Caco-2 (cell line): ENCODE measurements at regions not wholly inside any gene's neighbourhood (a gene's known extent, or its start where the extent isn't known, plus 50 kb on each side); places are given as distances from the start of the nearest gene placed in this dataset.

Experiments
- BruUV-seq: library from RNA; stranded (reverse); fragments of 400-500 nt; replicated peaks from 2 replicates; lab custom pipeline; 2021; lab: Mats Ljungman, UMichigan
- CTCF ChIA-PET: fragments of 300-600 bp; sonication (Branson Sonifier 250); formaldehyde crosslinking; loops from one replicate; lab custom pipeline; 2022; ENCODE audit warnings: antibody characterized with exemption; lab: Charles Lee
- POLR2A ChIA-PET: fragments of 300-600 bp; sonication (Branson Sonifier 250); formaldehyde crosslinking; loops from one replicate; lab custom pipeline; 2022; ENCODE audit warnings: antibody characterized with exemption; lab: Charles Lee
- DNase-seq, 2 experiments: peaks; one replicate each; pipeline versions ENCODE4 v3.0.0 to v3.0.0-alpha.2; 2020 to 2022
- H3K27me3 ChIP-seq: replicated peaks from 2 replicates; pipeline ENCODE4 v1.6.0; 2011; ENCODE audit warnings: low read length; ENCODE audit not compliant: control insufficient read depth, insufficient read depth
- H3K36me3 ChIP-seq: 2 replicates; pipeline ENCODE4 v1.5.1; 2011; ENCODE audit warnings: low read length; ENCODE audit not compliant: control insufficient read depth, insufficient read depth
- H3K4me1 ChIP-seq: fragments of 250-450 bp; sonication (Bioruptor Pico); 2 replicates; pipeline ENCODE4 v1.5.1; 2020; ENCODE audit warnings: mild to moderate bottlenecking
- H3K4me3 ChIP-seq: 2 replicates; pipeline ENCODE4 v1.5.1; 2011; ENCODE audit warnings: low read depth, mild to moderate bottlenecking, control low read depth, low read length
- H3K9me3 ChIP-seq: fragments of 250-450 bp; sonication (Bioruptor Pico); 2 replicates; pipeline ENCODE4 v1.5.1; 2020; ENCODE audit warnings: mild to moderate bottlenecking, moderate library complexity
- H3K27ac Mint-ChIP-seq: one replicate; pipeline ENCODE4 v1.8.0; 2022; ENCODE audit warnings: mixed read lengths; ENCODE audit not compliant: unreplicated experiment
- H3K27me3 Mint-ChIP-seq: one replicate; pipeline ENCODE4 v1.8.0; 2022; ENCODE audit warnings: mixed read lengths; ENCODE audit not compliant: insufficient read depth, unreplicated experiment
- H3K36me3 Mint-ChIP-seq: one replicate; pipeline ENCODE4 v1.8.0; 2022; ENCODE audit warnings: mild to moderate bottlenecking, mixed read lengths; ENCODE audit not compliant: insufficient read depth, unreplicated experiment
- H3K4me1 Mint-ChIP-seq: one replicate; pipeline ENCODE4 v1.8.0; 2022; ENCODE audit warnings: low read depth, mixed read lengths; ENCODE audit not compliant: unreplicated experiment
- H3K4me3 Mint-ChIP-seq: one replicate; pipeline ENCODE4 v1.8.0; 2022; ENCODE audit warnings: mild to moderate bottlenecking, moderate library complexity, mixed read lengths; ENCODE audit not compliant: unreplicated experiment
- H3K9me3 Mint-ChIP-seq: one replicate; pipeline ENCODE4 v1.8.0; 2022; ENCODE audit warnings: mixed read lengths; ENCODE audit not compliant: unreplicated experiment
- CTCF ChIP-seq, 2 experiments: fragments of 200-600 bp in 1 of 2; IDR thresholded peaks; 1 replicate in 1 of 2; 2 replicates in 1 of 2; pipeline versions ENCODE4 v1.5.1 to v1.8.0; 2011 to 2022; ENCODE audit warnings: antibody characterized with exemption in 1 of 2, control low read depth in 1 of 2, inconsistent platforms in 1 of 2, low read depth in 1 of 2, low read length in 1 of 2, mild to moderate bottlenecking in 1 of 2, moderate library complexity in 1 of 2; ENCODE audit not compliant: insufficient read depth in 1 of 2, severe bottlenecking in 1 of 2, unreplicated experiment in 1 of 2
- intact Hi-C: fragments of 100-400 bp; cut with micrococcal nuclease; formaldehyde crosslinking; loops from one replicate; pipeline ENCODE4 v1.10.0; 2022; ENCODE audit not compliant: unreplicated experiment

GRCh38 chr2:13390676-13391075, 673.9 kb downstream of the TRIB2 start:
- H3K27me3 ChIP-seq: no peaks in the 10 kb centered on the region
- Mint-ChIP-seq H3K27me3 (peaks cover 7% of the 10 kb centered on the region), H3K4me3 (no peak overlapping the region), H3K27ac (no peak overlapping the region), H3K4me1 (no peaks in the 10 kb centered on the region), H3K9me3 (no peaks in the 10 kb centered on the region), H3K36me3 (no peaks in the 10 kb centered on the region)
- ChIA-PET CTCF (no interaction called here), POLR2A (no interaction called here)
- no peaks in the 10 kb centered on the region for H3K4me1 ChIP-seq
- no peak for DNase-seq
- TF ChIP-seq CTCF (IDR thresholded peaks at IDR 0.05; ENCODE audit: insufficient read depth in 1 of 2, low read depth in 1 of 2, low read length in 1 of 2, severe bottlenecking in 1 of 2, unreplicated experiment in 1 of 2): no peak
- H3K9me3 ChIP-seq: no peaks in the 10 kb centered on the region
- no peaks in the 10 kb centered on the region for H3K36me3 ChIP-seq
- no peak overlapping the region for H3K4me3 ChIP-seq
- no TSS peak for BruUV-seq
- intact Hi-C loops: no loop called here

- Mint-ChIP-seq H3K27ac (no peak overlapping the region), H3K36me3 (no peaks in the 10 kb centered on the region), H3K9me3 (no peaks in the 10 kb centered on the region), H3K4me3 (no peak overlapping the region), H3K27me3 (no peaks in the 10 kb centered on the region), H3K4me1 (no peaks in the 10 kb centered on the region)
- intact Hi-C loops: no loop called here
- BruUV-seq: no TSS peak
- DNase-seq: no peak
- no peaks in the 10 kb centered on the region for H3K9me3 ChIP-seq
- no peaks in the 10 kb centered on the region for H3K27me3 ChIP-seq
- ChIA-PET CTCF (no interaction called here), POLR2A (no interaction called here)
- H3K36me3 ChIP-seq: no peaks in the 10 kb centered on the region
- no peak overlapping the region for H3K4me3 ChIP-seq
- no peak for TF ChIP-seq CTCF (IDR thresholded peaks at IDR 0.05; ENCODE audit: insufficient read depth in 1 of 2, low read depth in 1 of 2, low read length in 1 of 2, severe bottlenecking in 1 of 2, unreplicated experiment in 1 of 2)
- H3K4me1 ChIP-seq: no peaks in the 10 kb centered on the region
Measured at GRCh38 chr2:13401312-13401711, 684.6 kb downstream of the TRIB2 start.

- intact Hi-C loops: loop anchor here (10.0 kb wide), 1 partner anchor 219 kb away; no protein-coding TSS in a partner anchor
- H3K4me3 Mint-ChIP-seq: no peak overlapping the region
Measured at GRCh38 chr2:13413989-13414388, 697.3 kb downstream of the TRIB2 start.

More at GRCh38 chr2:13413989-13414388, 697.3 kb downstream of the TRIB2 start:
- no peaks in the 10 kb centered on the region for H3K9me3 ChIP-seq
- TF ChIP-seq CTCF (IDR thresholded peaks at IDR 0.05; ENCODE audit: insufficient read depth in 1 of 2, low read depth in 1 of 2, low read length in 1 of 2, severe bottlenecking in 1 of 2, unreplicated experiment in 1 of 2): no peak
- H3K27me3 ChIP-seq: no peaks in the 10 kb centered on the region
- no peaks in the 10 kb centered on the region for H3K4me1 ChIP-seq
- H3K36me3 Mint-ChIP-seq: no peaks in the 10 kb centered on the region
- H3K4me1 Mint-ChIP-seq: no peaks in the 10 kb centered on the region
- DNase-seq: no peak
- BruUV-seq: no TSS peak
- no peak overlapping the region for H3K4me3 ChIP-seq
- H3K27me3 Mint-ChIP-seq: no peaks in the 10 kb centered on the region
- ChIA-PET POLR2A (no interaction called here), CTCF (no interaction called here)
- no peak overlapping the region for H3K27ac Mint-ChIP-seq
- no peaks in the 10 kb centered on the region for H3K36me3 ChIP-seq
- H3K9me3 Mint-ChIP-seq: no peaks in the 10 kb centered on the region
